HEK293T (cell line): ENCODE measurements at regions not wholly inside any gene's neighbourhood (a gene's known extent, or its start where the extent isn't known, plus 50 kb on each side); places are given as distances from the start of the nearest gene placed in this dataset.

ENCODE experiments used
- ARNT ChIP-seq: fragments of 450-650 bp; IDR thresholded peaks from 2 replicates; pipeline ENCODE4 v1.6.1; 2017; ENCODE audit warnings: mild to moderate bottlenecking
- BHLHE40 ChIP-seq: fragments of 450-650 bp; IDR thresholded peaks from 2 replicates; pipeline ENCODE4 v1.6.1; 2016; ENCODE audit warnings: mild to moderate bottlenecking, moderate library complexity, borderline replicate concordance
- ELF4 ChIP-seq: fragments of 450-650 bp; IDR thresholded peaks from 2 replicates; pipeline ENCODE4 v1.6.1; 2017; ENCODE audit warnings: antibody characterized with exemption
- FOXA1 ChIP-seq: fragments of 450-650 bp; IDR thresholded peaks from 2 replicates; pipeline ENCODE4 v1.6.1; 2016; ENCODE audit warnings: mild to moderate bottlenecking
- FOXK2 ChIP-seq: fragments of 450-650 bp; IDR thresholded peaks from 2 replicates; pipeline ENCODE4 v1.6.1; 2016; ENCODE audit warnings: mild to moderate bottlenecking
- LEF1 ChIP-seq: fragments of 450-650 bp; IDR thresholded peaks from 2 replicates; pipeline ENCODE4 v1.6.1; 2017; ENCODE audit warnings: mild to moderate bottlenecking, borderline replicate concordance
- NFRKB ChIP-seq: fragments of 450-650 bp; IDR thresholded peaks from 2 replicates; pipeline ENCODE4 v1.6.1; 2016; ENCODE audit warnings: mild to moderate bottlenecking, moderate library complexity
- SP1 ChIP-seq: fragments of 450-650 bp; IDR thresholded peaks from 2 replicates; pipeline ENCODE4 v1.6.1; 2017
- SUZ12 ChIP-seq: fragments of 450-650 bp; IDR thresholded peaks from 2 replicates; pipeline ENCODE4 v1.6.1; 2016; ENCODE audit warnings: mild to moderate bottlenecking
- TARDBP ChIP-seq: fragments of 450-650 bp; IDR thresholded peaks from 2 replicates; pipeline ENCODE4 v1.6.1; 2016
- TF ChIP-seq, protein P1 (sequence below): fragments of 450-650 bp; IDR thresholded peaks from 2 replicates; pipeline ENCODE4 v1.6.1; 2016

DNA sequence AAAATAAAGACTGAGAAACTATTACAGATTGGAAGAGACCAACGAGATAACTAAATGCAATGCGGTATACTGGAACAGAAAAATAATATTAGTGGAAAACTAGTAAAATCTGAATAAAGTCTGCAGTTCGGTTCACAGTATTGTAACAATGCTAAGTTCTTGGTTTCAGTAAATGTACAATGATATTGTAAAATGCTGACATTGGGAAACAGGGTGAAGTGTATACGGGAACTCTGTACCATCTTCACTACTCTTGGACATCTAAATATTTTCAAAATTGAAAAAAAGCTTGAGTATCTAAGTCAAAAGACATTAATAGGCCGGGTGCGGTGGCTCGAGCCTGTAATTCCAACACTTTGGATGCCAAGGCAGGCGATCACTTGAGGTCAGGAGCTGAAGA is 120.9 kb upstream of the KCNMB2 start:
- TF ChIP-seq LEF1 (no peak), NFRKB (no peak), FOXA1 (no peak), TARDBP (no peak), ELF4 (no peak), ARNT (no peak), FOXK2 (no peak), BHLHE40 (no peak), SUZ12 (no peak), SP1 (no peak)
- TF ChIP-seq, protein P1, sequence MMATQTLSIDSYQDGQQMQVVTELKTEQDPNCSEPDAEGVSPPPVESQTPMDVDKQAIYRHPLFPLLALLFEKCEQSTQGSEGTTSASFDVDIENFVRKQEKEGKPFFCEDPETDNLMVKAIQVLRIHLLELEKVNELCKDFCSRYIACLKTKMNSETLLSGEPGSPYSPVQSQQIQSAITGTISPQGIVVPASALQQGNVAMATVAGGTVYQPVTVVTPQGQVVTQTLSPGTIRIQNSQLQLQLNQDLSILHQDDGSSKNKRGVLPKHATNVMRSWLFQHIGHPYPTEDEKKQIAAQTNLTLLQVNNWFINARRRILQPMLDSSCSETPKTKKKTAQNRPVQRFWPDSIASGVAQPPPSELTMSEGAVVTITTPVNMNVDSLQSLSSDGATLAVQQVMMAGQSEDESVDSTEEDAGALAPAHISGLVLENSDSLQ = no peak
